NCI-H82 treated with DMSO at 0.1 percent for 48 hours (cell line): ENCODE measurements at regions not wholly inside any gene's neighbourhood (a gene's known extent, or its start where the extent isn't known, plus 50 kb on each side); places are given as distances from the start of the nearest gene placed in this dataset.
"Not testable (repeated sequence)": the region's sequence is repeated elsewhere in the genome, so short reads cannot be mapped to it uniquely, and the experiment has no call there.

Experiments
- DNase-seq: peaks from one replicate; lab custom pipeline; 2025; ENCODE audit not compliant: unreplicated experiment; lab: John Stamatoyannopoulos, UW

GRCh38 chr4:189711956-189712355, 228.7 kb upstream of the FRG1 start:
- DNase-seq: not testable (repeated sequence)

- not testable (repeated sequence) for DNase-seq
Measured at GRCh38 chr4:189721016-189721993, 219.4 kb upstream of the FRG1 start.

GRCh38 chr4:189722324-189723003, 218.2 kb upstream of the FRG1 start:
- not testable (repeated sequence) for DNase-seq

GRCh38 chr4:189727982-189728638, 212.6 kb upstream of the FRG1 start:
- not testable (repeated sequence) for DNase-seq

- not testable (repeated sequence) for DNase-seq
Measured at GRCh38 chr4:189731989-189732388, 208.7 kb upstream of the FRG1 start.

- not testable (repeated sequence) for DNase-seq
Measured at GRCh38 chr4:189733507-189733906, 207.2 kb upstream of the FRG1 start.

- not testable (repeated sequence) for DNase-seq
Measured at GRCh38 chr4:189734648-189735267, 205.9 kb upstream of the FRG1 start.

GRCh38 chr4:189736656-189737055, 204.0 kb upstream of the FRG1 start:
- not testable (repeated sequence) for DNase-seq

- DNase-seq: not testable (repeated sequence)
Measured at GRCh38 chr4:189740118-189740517, 200.6 kb upstream of the FRG1 start.

GRCh38 chr4:189740873-189741272, 199.8 kb upstream of the FRG1 start:
- DNase-seq: no peak

- DNase-seq: not testable (repeated sequence)
Measured at GRCh38 chr4:189753092-189753491, 187.6 kb upstream of the FRG1 start.

GRCh38 chr4:189763583-189763982, 177.1 kb upstream of the FRG1 start:
- DNase-seq: no peak

- no peak for DNase-seq
Measured at GRCh38 chr4:189765301-189765700, 175.4 kb upstream of the FRG1 start.

- DNase-seq: no peak
Measured at GRCh38 chr4:189765736-189766135, 174.9 kb upstream of the FRG1 start.

GRCh38 chr4:189767941-189768340, 172.7 kb upstream of the FRG1 start:
- DNase-seq: no peak

- DNase-seq: no peak
Measured at GRCh38 chr4:189769131-189769530, 171.5 kb upstream of the FRG1 start.

- DNase-seq: no peak
Measured at GRCh38 chr4:189771696-189772361, 168.8 kb upstream of the FRG1 start.

GRCh38 chr4:189773909-189774308, 166.8 kb upstream of the FRG1 start:
- no peak for DNase-seq

- DNase-seq: no peak
Measured at GRCh38 chr4:189779281-189779980, 161.2 kb upstream of the FRG1 start.

- DNase-seq: no peak
Measured at GRCh38 chr4:189780391-189780790, 160.3 kb upstream of the FRG1 start.
